Thyroid gland (tissue), 4 donors: ENCODE measurements at regions not wholly inside any gene's neighbourhood (a gene's known extent, or its start where the extent isn't known, plus 50 kb on each side); places are given as distances from the start of the nearest gene placed in this dataset.

Source experiments
- DNase-seq, 2 donors: peaks; one replicate each; pipeline ENCODE4 v3.0.0-alpha.2; 2019
- H3K27ac ChIP-seq, 3 donors: fragments of 200-600 bp; sonication (generic); 1 replicate in 2 of 3; 2 replicates in 1 of 3; pipeline ENCODE4 v1.5.1; 2016 to 2019; ENCODE audit warnings: mild to moderate bottlenecking in 1 of 3, moderate library complexity in 1 of 3
- H3K27me3 ChIP-seq: fragments of 200-600 bp; sonication (generic); one replicate; pipeline ENCODE4 v1.5.1; 2019
- H3K36me3 ChIP-seq, 2 donors: fragments of 200-600 bp; sonication (generic); one replicate each; pipeline ENCODE4 v1.5.1; 2016 to 2019
- H3K4me1 ChIP-seq, 2 donors: fragments of 200-600 bp; sonication (generic); one replicate each; pipeline ENCODE4 v1.5.1; 2017 to 2019
- H3K4me3 ChIP-seq, 3 donors: fragments of 200-600 bp; sonication (generic); replicated peaks in 1 of 3; 1 replicate in 2 of 3; 2 replicates in 1 of 3; pipeline ENCODE4 v1.5.1; 2016; ENCODE audit warnings: mild to moderate bottlenecking in 1 of 3
- H3K9me3 ChIP-seq: fragments of 200-600 bp; sonication (generic); one replicate; pipeline ENCODE4 v1.5.1; 2017
- CTCF ChIP-seq, 6 experiments: fragments of 200-600 bp in 3 of 6; fragments of 450-650 bp in 3 of 6; sonication (generic) in 3 of 6; IDR thresholded peaks; one replicate each; pipeline ENCODE4 v1.5.1; 2016 to 2019; ENCODE audit warnings: antibody characterized with exemption in 6 of 6, mild to moderate bottlenecking in 2 of 6, inconsistent platforms in 1 of 6, moderate library complexity in 1 of 6
- POLR2A ChIP-seq, 2 donors: fragments of 450-650 bp; IDR thresholded peaks; one replicate each; pipeline ENCODE4 v1.6.1; 2017; ENCODE audit warnings: antibody characterized with exemption in 2 of 2, mild to moderate bottlenecking in 2 of 2, moderate library complexity in 1 of 2
- WGBS, 2 donors: methylation state at CpG; one replicate each; pipeline ENCODE4 v1.1.5; 2017; 5-methylcytosine and 5-hydroxymethylcytosine counted together
- intact Hi-C: fragments of 100-400 bp; cut with DNase I; formaldehyde crosslinking; loops from one replicate; pipeline ENCODE4 v1.15.1; 2023

- no peaks in the 10 kb centered on the region for H3K9me3 ChIP-seq
- intact Hi-C loops, result no loop called here
- WGBS, 2 donors, result 54 to 63% methylated on average over 1 of the region's 1 CpG
- no peak overlapping the region for H3K27ac ChIP-seq
- TF ChIP-seq CTCF (IDR thresholded peaks at IDR 0.05) (no peak), POLR2A (IDR thresholded peaks at IDR 0.05) (no peak)
- H3K27me3 ChIP-seq, result no peaks in the 10 kb centered on the region
- DNase-seq, result no peak
- no peaks in the 10 kb centered on the region for H3K36me3 ChIP-seq
- H3K4me3 ChIP-seq, result no peak overlapping the region
- no peaks in the 10 kb centered on the region for H3K4me1 ChIP-seq
These were observed 441.7 kb upstream of the SMIM21 start for GRCh38 chr18:75869162-75869561.

GRCh38 chr18:75868031-75868430 is 440.5 kb upstream of the SMIM21 start:
- 72 to 88% methylated on average over 9 of the region's 9 CpGs for WGBS, 2 donors
- no peak for DNase-seq
- Histone ChIP-seq H3K36me3 (no peaks in the 10 kb centered on the region), H3K27ac (no peak overlapping the region), H3K9me3 (no peaks in the 10 kb centered on the region), H3K4me3 (no peak overlapping the region), H3K4me1 (no peaks in the 10 kb centered on the region), H3K27me3 (no peaks in the 10 kb centered on the region)
- intact Hi-C loops, result no loop called here
- TF ChIP-seq POLR2A (IDR thresholded peaks at IDR 0.05), result no peak
- no peak for TF ChIP-seq CTCF (IDR thresholded peaks at IDR 0.05)

- H3K4me1 ChIP-seq, result no peaks in the 10 kb centered on the region
- 81 to 96% methylated on average over 4 to 5 of the region's 6 CpGs for WGBS, 2 donors
- no peak overlapping the region for H3K27ac ChIP-seq
- no peaks in the 10 kb centered on the region for H3K9me3 ChIP-seq
- H3K4me3 ChIP-seq, result no peak overlapping the region
- TF ChIP-seq CTCF (IDR thresholded peaks at IDR 0.05) (no peak), POLR2A (IDR thresholded peaks at IDR 0.05) (no peak)
- no peaks in the 10 kb centered on the region for H3K36me3 ChIP-seq
- no peak for DNase-seq
- H3K27me3 ChIP-seq, result no peaks in the 10 kb centered on the region
- intact Hi-C loops, result no loop called here
These were observed 438.1 kb upstream of the SMIM21 start for GRCh38 chr18:75865639-75866038.

GRCh38 chr18:75864816-75865215 is 437.3 kb upstream of the SMIM21 start:
- no peak for TF ChIP-seq CTCF (IDR thresholded peaks at IDR 0.05)
- TF ChIP-seq POLR2A (IDR thresholded peaks at IDR 0.05), result no peak
- H3K27me3 ChIP-seq, result no peaks in the 10 kb centered on the region
- no peaks in the 10 kb centered on the region for H3K36me3 ChIP-seq
- intact Hi-C loops, result no loop called here
- H3K4me3 ChIP-seq, result no peak overlapping the region
- whole genome bisulfite sequencing, 2 donors, result 81 to 88% methylated on average over 1 of the region's 1 CpG
- H3K27ac ChIP-seq, result no peak overlapping the region
- no peaks in the 10 kb centered on the region for H3K9me3 ChIP-seq
- H3K4me1 ChIP-seq, result no peaks in the 10 kb centered on the region
- DNase-seq, result no peak

GRCh38 chr18:75863696-75864095 is 436.2 kb upstream of the SMIM21 start:
- TF ChIP-seq POLR2A (IDR thresholded peaks at IDR 0.05) (no peak), CTCF (IDR thresholded peaks at IDR 0.05) (no peak)
- 75 to 93% methylated on average over 5 of the region's 5 CpGs for WGBS, 2 donors
- intact Hi-C loops, result no loop called here
- no peaks in the 10 kb centered on the region for H3K9me3 ChIP-seq
- no peak overlapping the region for H3K4me3 ChIP-seq
- H3K27me3 ChIP-seq, result no peaks in the 10 kb centered on the region
- H3K36me3 ChIP-seq, result no peaks in the 10 kb centered on the region
- H3K27ac ChIP-seq, result no peak overlapping the region
- DNase-seq, result no peak
- no peaks in the 10 kb centered on the region for H3K4me1 ChIP-seq
